CD4-positive, alpha-beta T cell (primary cell): ENCODE measurements at regions not wholly inside any gene's neighbourhood (a gene's known extent, or its start where the extent isn't known, plus 50 kb on each side); places are given as distances from the start of the nearest gene placed in this dataset.

Experiments
- ATAC-seq: fragments of 200-7000 bp; cut with Tn5 transposase; one replicate; pipeline ENCODE4 v1.10.0; 2022; ENCODE audit warnings: mild to moderate bottlenecking; ENCODE audit not compliant: poor library complexity
- CTCF ChIA-PET: fragments of 350-600 bp; sonication (Branson Sonifier 250); formaldehyde crosslinking; loops from one replicate; lab custom pipeline; 2021; ENCODE audit warnings: antibody characterized with exemption, inconsistent platforms; lab: Charles Lee
- POLR2A ChIA-PET: fragments of 350-600 bp; sonication (Branson Sonifier 250); formaldehyde crosslinking; loops from one replicate; lab custom pipeline; 2021; ENCODE audit warnings: antibody characterized with exemption, inconsistent platforms; lab: Charles Lee
- DNase-seq, 14 experiments: peaks; one replicate each; pipeline ENCODE4 v3.0.0-alpha.2; 2013 to 2020; ENCODE audit warnings: mixed read lengths in 2 of 14
- H3K27ac ChIP-seq, 2 donors: one replicate each; pipeline versions ENCODE4 v1.5.1 to v1.7.0; 2013; ENCODE audit warnings: low read length in 2 of 2, low read depth in 1 of 2, mild to moderate bottlenecking in 1 of 2
- H3K27me3 ChIP-seq, 2 experiments: 1 replicate in 1 of 2; 2 replicates in 1 of 2; pipeline versions ENCODE4 v1.6.1 to v1.7.0; 2013; ENCODE audit warnings: low read length in 2 of 2, control low read depth in 1 of 2, mild to moderate bottlenecking in 1 of 2, moderate library complexity in 1 of 2; ENCODE audit not compliant: insufficient read depth in 2 of 2, control insufficient read depth in 1 of 2
- H3K36me3 ChIP-seq: one replicate; pipeline ENCODE4 v1.6.1; 2013; ENCODE audit warnings: low read length, control low read depth; ENCODE audit not compliant: insufficient read depth
- H3K4me1 ChIP-seq: one replicate; pipeline ENCODE4 v1.6.1; 2013; ENCODE audit warnings: low read length, control low read depth; ENCODE audit not compliant: insufficient read depth
- H3K4me3 ChIP-seq: one replicate; pipeline ENCODE4 v1.5.1; 2013; ENCODE audit warnings: mild to moderate bottlenecking, low read length, moderate library complexity
- H3K9me3 ChIP-seq, 2 experiments: 1 replicate in 1 of 2; 2 replicates in 1 of 2; pipeline versions ENCODE4 v1.6.1 to v1.7.0; 2013; ENCODE audit warnings: low read length in 2 of 2, mild to moderate bottlenecking in 2 of 2, control low read depth in 1 of 2, moderate library complexity in 1 of 2; ENCODE audit not compliant: control insufficient read depth in 1 of 2, insufficient read depth in 1 of 2
- H3K27ac Mint-ChIP-seq: one replicate; pipeline ENCODE4 v1.8.0; 2020; ENCODE audit warnings: mixed read lengths
- H3K27me3 Mint-ChIP-seq: one replicate; pipeline ENCODE4 v1.8.0; 2021; ENCODE audit warnings: mixed read lengths
- H3K36me3 Mint-ChIP-seq: one replicate; pipeline ENCODE4 v1.8.0; 2021; ENCODE audit warnings: low read depth, mixed read lengths
- H3K4me1 Mint-ChIP-seq: one replicate; pipeline ENCODE4 v1.8.0; 2021; ENCODE audit warnings: low read depth, mixed read lengths
- H3K4me3 Mint-ChIP-seq: one replicate; pipeline ENCODE4 v1.8.0; 2020; ENCODE audit warnings: mild to moderate bottlenecking, mixed read lengths
- H3K9me3 Mint-ChIP-seq: one replicate; pipeline ENCODE4 v1.8.0; 2020; ENCODE audit warnings: mixed read lengths
- intact Hi-C, 2 experiments: fragments of 100-400 bp; cut with DNase I in 1 of 2; cut with micrococcal nuclease in 1 of 2; formaldehyde crosslinking; loops; one replicate each; pipeline versions ENCODE4 v1.15.1 to v1.9.0; 2023 to 2025; cut with DNase I, micrococcal nuclease
- TF ChIP-seq, protein P1 (sequence below): fragments of 200-600 bp; IDR thresholded peaks from one replicate; pipeline ENCODE4 v1.8.0; 2022; ENCODE audit warnings: antibody characterized with exemption, mild to moderate bottlenecking

DNA sequence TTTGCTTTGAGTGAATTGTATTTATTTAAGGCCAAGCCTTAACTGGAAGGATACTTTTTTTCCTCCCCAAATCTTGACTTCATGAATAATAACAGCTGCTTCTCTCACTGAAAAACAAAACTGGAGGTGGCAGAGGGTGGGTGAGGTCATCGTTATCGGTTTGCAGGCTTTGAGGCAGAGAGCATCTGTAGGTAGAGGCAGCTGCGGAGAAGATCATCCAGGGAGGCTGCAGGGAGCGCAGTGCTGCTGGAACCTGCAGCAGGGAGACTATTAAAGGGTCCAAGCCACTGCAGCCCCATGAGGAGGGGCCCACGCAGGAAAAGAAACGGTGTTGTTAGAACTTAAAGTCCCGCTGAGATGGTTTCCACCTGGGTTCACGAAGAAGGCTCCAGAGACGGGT, 112.1 kb upstream of the SDK1 start:
- TF ChIP-seq, protein P1, sequence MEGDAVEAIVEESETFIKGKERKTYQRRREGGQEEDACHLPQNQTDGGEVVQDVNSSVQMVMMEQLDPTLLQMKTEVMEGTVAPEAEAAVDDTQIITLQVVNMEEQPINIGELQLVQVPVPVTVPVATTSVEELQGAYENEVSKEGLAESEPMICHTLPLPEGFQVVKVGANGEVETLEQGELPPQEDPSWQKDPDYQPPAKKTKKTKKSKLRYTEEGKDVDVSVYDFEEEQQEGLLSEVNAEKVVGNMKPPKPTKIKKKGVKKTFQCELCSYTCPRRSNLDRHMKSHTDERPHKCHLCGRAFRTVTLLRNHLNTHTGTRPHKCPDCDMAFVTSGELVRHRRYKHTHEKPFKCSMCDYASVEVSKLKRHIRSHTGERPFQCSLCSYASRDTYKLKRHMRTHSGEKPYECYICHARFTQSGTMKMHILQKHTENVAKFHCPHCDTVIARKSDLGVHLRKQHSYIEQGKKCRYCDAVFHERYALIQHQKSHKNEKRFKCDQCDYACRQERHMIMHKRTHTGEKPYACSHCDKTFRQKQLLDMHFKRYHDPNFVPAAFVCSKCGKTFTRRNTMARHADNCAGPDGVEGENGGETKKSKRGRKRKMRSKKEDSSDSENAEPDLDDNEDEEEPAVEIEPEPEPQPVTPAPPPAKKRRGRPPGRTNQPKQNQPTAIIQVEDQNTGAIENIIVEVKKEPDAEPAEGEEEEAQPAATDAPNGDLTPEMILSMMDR = no peak
- H3K4me1 Mint-ChIP-seq = no peaks in the 10 kb centered on the region
- intact Hi-C loops = no loop called here
- H3K27ac Mint-ChIP-seq = no peak overlapping the region
- DNase-seq (no peak), ATAC-seq (no peak)
- no peak overlapping the region for H3K4me3 ChIP-seq
- H3K27ac ChIP-seq = no peak overlapping the region
- H3K36me3 ChIP-seq = no peaks in the 10 kb centered on the region
- ChIA-PET POLR2A (no interaction called here), CTCF (no interaction called here)
- no peaks in the 10 kb centered on the region for H3K27me3 Mint-ChIP-seq
- H3K9me3 Mint-ChIP-seq = no peaks in the 10 kb centered on the region
- H3K9me3 ChIP-seq = no peaks in the 10 kb centered on the region
- H3K4me3 Mint-ChIP-seq = no peak overlapping the region
- no peaks in the 10 kb centered on the region for H3K4me1 ChIP-seq
- H3K36me3 Mint-ChIP-seq = no peaks in the 10 kb centered on the region
- H3K27me3 ChIP-seq = no peaks in the 10 kb centered on the region

DNA sequence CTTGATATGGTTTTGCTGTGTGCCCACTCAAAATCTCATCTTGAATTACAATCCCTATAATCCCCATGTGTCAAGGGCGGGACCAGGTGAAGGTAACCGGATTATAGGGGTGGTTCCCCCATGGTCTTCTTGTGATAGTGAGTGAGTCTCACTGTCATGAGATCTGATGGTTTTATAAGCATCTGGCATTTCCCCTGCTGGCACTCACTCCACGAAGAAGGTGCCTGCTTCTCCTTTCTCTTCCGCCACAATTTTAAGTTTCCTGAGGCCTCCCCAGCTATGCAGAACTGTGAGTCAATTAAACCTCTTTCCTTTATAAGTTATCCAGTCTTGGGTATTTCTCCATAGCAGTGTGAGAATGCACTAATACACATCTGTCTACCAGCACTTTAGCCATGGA, 109.5 kb upstream of the SDK1 start:
- H3K36me3 ChIP-seq = no peaks in the 10 kb centered on the region
- H3K27me3 ChIP-seq = no peaks in the 10 kb centered on the region
- no peaks in the 10 kb centered on the region for H3K27me3 Mint-ChIP-seq
- no peak overlapping the region for H3K4me3 ChIP-seq
- TF ChIP-seq, protein P1 = no peak
- no peaks in the 10 kb centered on the region for H3K9me3 Mint-ChIP-seq
- H3K27ac ChIP-seq = no peak overlapping the region
- H3K4me1 Mint-ChIP-seq = no peaks in the 10 kb centered on the region
- CTCF ChIA-PET = no interaction called here
- no peak overlapping the region for H3K27ac Mint-ChIP-seq
- POLR2A ChIA-PET = no interaction called here
- peak in 1 of 14 experiments; percentile 7 for DNase-seq
- H3K9me3 ChIP-seq = peaks cover 0 to 4% of the 10 kb centered on the region in 2 experiments
- no peaks in the 10 kb centered on the region for H3K4me1 ChIP-seq
- no peaks in the 10 kb centered on the region for H3K36me3 Mint-ChIP-seq
- intact Hi-C loops = no loop called here
- ATAC-seq = no peak
- no peak overlapping the region for H3K4me3 Mint-ChIP-seq

DNA sequence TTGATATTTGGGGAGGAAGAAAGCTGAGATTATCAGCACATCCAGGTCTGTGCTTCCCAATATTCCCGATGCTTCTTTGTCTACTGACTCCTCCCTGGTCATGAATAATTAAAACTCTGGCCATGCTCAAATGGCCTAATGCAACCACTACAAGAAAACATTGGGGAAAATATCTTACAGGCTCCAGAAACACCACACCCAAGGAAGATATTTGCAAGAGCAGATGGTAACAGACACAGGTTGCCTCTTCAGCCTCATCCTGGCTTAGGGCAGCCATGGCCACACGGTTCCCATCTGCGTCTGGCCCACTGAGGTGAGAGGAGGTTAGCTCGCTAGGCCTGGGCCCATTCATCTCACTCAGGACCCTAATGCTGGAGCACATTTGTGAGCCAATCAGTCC, 108.4 kb upstream of the SDK1 start:
- DNase-seq (no peak), ATAC-seq (no peak)
- Histone ChIP-seq H3K27me3 (no peaks in the 10 kb centered on the region), H3K4me1 (no peaks in the 10 kb centered on the region), H3K9me3 (peaks cover 0 to 11% of the 10 kb centered on the region in 2 experiments), H3K4me3 (no peak overlapping the region), H3K36me3 (no peaks in the 10 kb centered on the region), H3K27ac (no peak overlapping the region)
- intact Hi-C loops = no loop called here
- no peaks in the 10 kb centered on the region for H3K36me3 Mint-ChIP-seq
- TF ChIP-seq, protein P1 = no peak
- H3K27ac Mint-ChIP-seq = no peak overlapping the region
- ChIA-PET POLR2A (no interaction called here), CTCF (no interaction called here)
- H3K4me1 Mint-ChIP-seq = no peaks in the 10 kb centered on the region
- no peaks in the 10 kb centered on the region for H3K9me3 Mint-ChIP-seq
- no peaks in the 10 kb centered on the region for H3K27me3 Mint-ChIP-seq
- H3K4me3 Mint-ChIP-seq = no peak overlapping the region
